ENCODE measurements at regions not wholly inside any gene's neighbourhood (a gene's known extent, or its start where the extent isn't known, plus 50 kb on each side); places are given as distances from the start of the nearest gene placed in this dataset.

GRCh38 chr5:124302533-124302932, 443.9 kb downstream of the ZNF608 start:
- no peaks in the 10 kb centered on the region for H3K9me3 ChIP-seq
- H3K4me1 ChIP-seq, result no peaks in the 10 kb centered on the region
- H3K27me3 ChIP-seq, result no peaks in the 10 kb centered on the region
- no peak overlapping the region for H3K4me3 ChIP-seq
- no peak for DNase-seq (ENCODE audit: low spot score in 2 of 2)
- no peak for TF ChIP-seq EP300 (IDR thresholded peaks at IDR 0.05)
- no peak for TF ChIP-seq POLR2A (IDR thresholded peaks at IDR 0.05)
- no peak for TF ChIP-seq POLR2AphosphoS5 (IDR thresholded peaks at IDR 0.05)
- TF ChIP-seq CTCF (IDR thresholded peaks at IDR 0.05), result no peak
- no peaks in the 10 kb centered on the region for H3K36me3 ChIP-seq
- 66% methylated on average over 2 of the region's 2 CpGs for WGBS
- H3K27ac ChIP-seq, result no peak overlapping the region

DNA sequence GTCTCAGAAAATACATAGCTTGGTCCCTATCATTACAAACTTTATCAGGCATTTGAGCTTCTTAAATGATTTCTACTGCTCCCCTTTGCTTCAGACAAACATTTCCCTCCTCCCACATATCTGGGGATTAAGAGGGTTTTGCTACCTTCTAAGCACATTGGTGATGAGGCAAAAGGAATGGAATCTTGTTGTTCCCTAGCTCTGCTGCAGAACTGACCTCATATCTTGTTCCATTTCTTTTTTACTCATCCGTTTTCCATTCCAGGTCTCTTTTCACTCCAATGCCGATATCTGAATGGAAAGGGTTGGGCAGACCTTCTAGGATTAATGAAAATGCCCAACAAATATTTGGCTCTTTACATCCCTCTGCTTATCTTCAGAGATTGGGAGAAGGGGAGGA, 444.6 kb downstream of the ZNF608 start:
- WGBS, result 78% methylated on average over 2 of the region's 2 CpGs
- Histone ChIP-seq H3K4me1 (no peaks in the 10 kb centered on the region), H3K9me3 (no peaks in the 10 kb centered on the region), H3K27me3 (no peaks in the 10 kb centered on the region), H3K4me3 (no peak overlapping the region), H3K27ac (no peak overlapping the region), H3K36me3 (no peaks in the 10 kb centered on the region)
- no peak for DNase-seq (ENCODE audit: low spot score in 2 of 2)
- TF ChIP-seq POLR2A (IDR thresholded peaks at IDR 0.05) (no peak), CTCF (IDR thresholded peaks at IDR 0.05) (no peak)

- WGBS, result 84% methylated on average over 13 of the region's 13 CpGs
- Histone ChIP-seq H3K27ac (no peak overlapping the region), H3K4me3 (no peak overlapping the region), H3K9me3 (no peaks in the 10 kb centered on the region), H3K36me3 (no peaks in the 10 kb centered on the region), H3K4me1 (no peaks in the 10 kb centered on the region), H3K27me3 (no peaks in the 10 kb centered on the region)
- TF ChIP-seq POLR2AphosphoS5 (IDR thresholded peaks at IDR 0.05) (no peak), CTCF (IDR thresholded peaks at IDR 0.05) (no peak), POLR2A (IDR thresholded peaks at IDR 0.05) (no peak), EP300 (IDR thresholded peaks at IDR 0.05) (no peak)
- no peak for DNase-seq (ENCODE audit: low spot score in 2 of 2)
Observed at GRCh38 chr5:124300815-124301621, 445.4 kb downstream of the ZNF608 start.

GRCh38 chr5:124297826-124298225, 448.6 kb downstream of the ZNF608 start:
- TF ChIP-seq EP300 (IDR thresholded peaks at IDR 0.05) (no peak), CTCF (IDR thresholded peaks at IDR 0.05) (no peak), POLR2A (IDR thresholded peaks at IDR 0.05) (no peak), POLR2AphosphoS5 (IDR thresholded peaks at IDR 0.05) (no peak)
- Histone ChIP-seq H3K27me3 (no peaks in the 10 kb centered on the region), H3K4me3 (no peak overlapping the region), H3K9me3 (no peaks in the 10 kb centered on the region), H3K27ac (no peak overlapping the region), H3K4me1 (no peaks in the 10 kb centered on the region), H3K36me3 (no peaks in the 10 kb centered on the region)
- no peak for DNase-seq (ENCODE audit: low spot score in 2 of 2)
- WGBS, result 37% methylated on average over 3 of the region's 3 CpGs

- Histone ChIP-seq H3K27ac (no peak overlapping the region), H3K4me3 (no peak overlapping the region), H3K4me1 (peaks cover 17% of the 10 kb centered on the region), H3K27me3 (no peaks in the 10 kb centered on the region), H3K9me3 (no peaks in the 10 kb centered on the region), H3K36me3 (no peaks in the 10 kb centered on the region)
- TF ChIP-seq POLR2A (IDR thresholded peaks at IDR 0.05), result no peak
- TF ChIP-seq CTCF (IDR thresholded peaks at IDR 0.05), result no peak
- no peak for TF ChIP-seq POLR2AphosphoS5 (IDR thresholded peaks at IDR 0.05)
- TF ChIP-seq EP300 (IDR thresholded peaks at IDR 0.05), result no peak
- DNase-seq (ENCODE audit: low spot score in 2 of 2), result no peak
- 92% methylated on average over 7 of the region's 7 CpGs for WGBS
Observed at GRCh38 chr5:124292322-124292855, 454.1 kb downstream of the ZNF608 start.
